Right renal pelvis (tissue), 4 donors: ENCODE measurements at regions not wholly inside any gene's neighbourhood (a gene's known extent, or its start where the extent isn't known, plus 50 kb on each side); places are given as distances from the start of the nearest gene placed in this dataset.

Source experiments
- DNase-seq, 4 donors: peaks; one replicate each; pipeline ENCODE4 v3.0.0-alpha.2; 2013; ENCODE audit warnings: low read depth in 4 of 4, low spot score in 3 of 4, missing footprints in 1 of 4

GRCh38 chr20:53752583-53752970 lies 158.9 kb upstream of the ZNF217 start:
- DNase-seq = no peak

- DNase-seq = no peak
These were observed 158.1 kb upstream of the ZNF217 start for GRCh38 chr20:53751620-53752318.

- no peak for DNase-seq
These were observed 157.4 kb upstream of the ZNF217 start for GRCh38 chr20:53750827-53751619.

GRCh38 chr20:53749499-53749898 lies 155.9 kb upstream of the ZNF217 start:
- no peak for DNase-seq

- no peak for DNase-seq
These were observed 155.3 kb upstream of the ZNF217 start for GRCh38 chr20:53748821-53749421.

- no peak for DNase-seq
These were observed 154.5 kb upstream of the ZNF217 start for GRCh38 chr20:53748176-53748575.

- DNase-seq = no peak
These were observed 150.1 kb upstream of the ZNF217 start for GRCh38 chr20:53743607-53744260.

GRCh38 chr20:53742685-53743081 lies 149.0 kb upstream of the ZNF217 start:
- DNase-seq = no peak

GRCh38 chr20:53741726-53742028 lies 148.0 kb upstream of the ZNF217 start:
- no peak for DNase-seq

- DNase-seq = no peak
These were observed 146.5 kb upstream of the ZNF217 start for GRCh38 chr20:53739799-53740785.

- DNase-seq = no peak
These were observed 145.5 kb upstream of the ZNF217 start for GRCh38 chr20:53738945-53739798.

GRCh38 chr20:53738039-53738944 lies 144.7 kb upstream of the ZNF217 start:
- peak in 3 of 4 donors; percentile 69 to 85 (median 77) for DNase-seq

GRCh38 chr20:53737396-53738038 lies 143.9 kb upstream of the ZNF217 start:
- DNase-seq = no peak

GRCh38 chr20:53736757-53737395 lies 143.2 kb upstream of the ZNF217 start:
- no peak for DNase-seq

- no peak for DNase-seq
These were observed 142.6 kb upstream of the ZNF217 start for GRCh38 chr20:53736122-53736756.

- DNase-seq = no peak
These were observed 142.0 kb upstream of the ZNF217 start for GRCh38 chr20:53735536-53736050.
